WI38 (cell line): ENCODE measurements at regions not wholly inside any gene's neighbourhood (a gene's known extent, or its start where the extent isn't known, plus 50 kb on each side); places are given as distances from the start of the nearest gene placed in this dataset.

Experiments used
- H3K4me3 ChIP-seq: 2 replicates; pipeline ENCODE4 v1.5.1; 2011; ENCODE audit warnings: low read depth, mild to moderate bottlenecking, control low read depth, low read length
- CTCF ChIP-seq: IDR thresholded peaks from 2 replicates; pipeline ENCODE4 v1.5.1; 2012; ENCODE audit warnings: low read depth, mild to moderate bottlenecking, control low read depth, low read length

DNA sequence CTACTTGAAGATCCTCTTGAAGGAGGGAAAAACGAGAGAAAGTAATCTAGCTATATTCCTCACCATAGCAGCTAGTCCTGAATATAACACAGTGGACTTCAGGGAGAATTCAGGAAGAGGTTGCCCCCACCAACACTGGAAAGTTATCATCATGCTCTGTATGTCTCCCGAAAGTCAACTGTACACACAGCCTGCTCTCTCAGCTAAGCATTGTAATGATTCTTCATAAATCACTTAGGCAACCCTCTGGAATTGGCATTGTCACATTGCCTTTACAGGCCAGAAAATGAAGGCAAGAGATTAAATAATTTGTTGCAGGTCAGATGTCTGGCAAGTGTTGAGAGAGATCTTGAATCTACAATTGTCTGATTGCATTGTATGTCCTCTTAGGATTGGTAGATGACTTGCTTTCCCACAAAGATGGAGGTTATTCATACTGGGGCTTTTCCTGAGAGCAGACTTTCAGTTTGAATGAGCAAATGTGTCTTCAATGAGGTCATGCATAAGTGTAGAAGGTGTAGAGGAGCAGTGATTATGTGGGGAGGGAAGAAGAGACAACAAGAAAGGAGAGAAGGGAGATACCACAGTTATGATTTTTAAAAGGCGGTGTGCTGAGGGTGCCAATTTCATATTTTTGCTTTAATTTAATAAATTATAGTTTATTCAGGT, 667.2 kb downstream of the DCDC2C start:
- no peak for TF ChIP-seq CTCF
- H3K4me3 ChIP-seq, result no peak overlapping the region

GRCh38 chr2:4381049-4381448, 677.7 kb downstream of the DCDC2C start:
- no peak for TF ChIP-seq CTCF
- H3K4me3 ChIP-seq, result no peak overlapping the region

DNA sequence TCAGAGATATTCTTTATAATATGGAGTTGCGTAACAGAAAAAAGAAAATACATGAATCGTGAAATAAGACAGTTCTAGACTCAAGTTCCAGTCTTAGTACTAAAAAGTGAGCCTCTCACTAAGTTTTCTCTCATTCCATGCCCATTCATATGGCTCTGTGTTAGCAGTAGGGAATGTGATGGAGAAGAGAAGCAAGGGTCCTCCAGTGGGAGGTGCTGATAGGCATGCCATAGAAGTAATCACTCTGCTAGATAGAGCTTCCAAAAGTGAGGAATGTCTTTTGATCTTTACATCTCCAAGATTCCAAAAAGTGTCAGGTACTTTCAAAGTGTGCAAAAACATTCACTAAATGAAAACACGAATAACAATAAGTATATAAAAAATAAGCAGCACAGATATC, 678.4 kb downstream of the DCDC2C start:
- TF ChIP-seq CTCF, result no peak
- no peak overlapping the region for H3K4me3 ChIP-seq

- TF ChIP-seq CTCF, result no peak
- H3K4me3 ChIP-seq, result no peak overlapping the region
Measured at GRCh38 chr2:4391013-4391412, 687.6 kb downstream of the DCDC2C start.

DNA sequence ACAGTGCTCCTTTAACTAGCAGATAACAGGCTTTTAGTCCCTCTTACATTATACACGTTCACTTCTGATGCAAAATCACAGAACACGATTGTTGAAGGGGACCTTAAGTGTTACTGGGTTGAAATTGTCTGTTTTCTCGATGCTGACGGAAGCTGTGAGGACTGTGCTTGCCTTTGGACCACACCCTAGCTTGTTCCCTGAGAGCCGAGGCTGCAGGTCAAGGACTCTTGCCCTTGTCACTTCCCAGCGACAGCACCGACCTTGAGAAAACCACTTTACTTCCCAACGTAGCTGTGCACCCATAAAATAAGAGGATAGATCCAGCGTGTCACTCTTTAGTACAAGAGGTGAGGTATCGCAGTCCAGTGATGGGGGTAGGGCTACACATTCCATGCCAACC, 701.0 kb downstream of the DCDC2C start:
- TF ChIP-seq CTCF, result no peak
- no peak overlapping the region for H3K4me3 ChIP-seq

- TF ChIP-seq CTCF, result no peak
Measured at GRCh38 chr2:4408321-4408720, 704.9 kb downstream of the DCDC2C start.

GRCh38 chr2:4412637-4413187, 709.3 kb downstream of the DCDC2C start:
- no peak overlapping the region for H3K4me3 ChIP-seq
- TF ChIP-seq CTCF, result no peak

More at GRCh38 chr2:4408321-4408720, 704.9 kb downstream of the DCDC2C start:
- H3K4me3 ChIP-seq, result no peak overlapping the region
